Trophoblast cell (in vitro differentiated cells and primary cell): ENCODE measurements at regions not wholly inside any gene's neighbourhood (a gene's known extent, or its start where the extent isn't known, plus 50 kb on each side); places are given as distances from the start of the nearest gene placed in this dataset.

ENCODE experiments used
- DNase-seq, 2 donors: peaks; one replicate each; pipeline ENCODE4 v3.0.0-alpha.2; 2016
- H2AFZ ChIP-seq: 2 replicates; pipeline ENCODE4 v1.6.1; 2013; ENCODE audit warnings: low read length, moderate library complexity, mild to moderate bottlenecking; ENCODE audit not compliant: insufficient read depth, poor library complexity
- H2AK5ac ChIP-seq: 2 replicates; pipeline ENCODE4 v1.6.1; 2013; ENCODE audit warnings: mild to moderate bottlenecking, low read length
- H2BK120ac ChIP-seq: 2 replicates; pipeline ENCODE4 v1.6.1; 2013; ENCODE audit warnings: low read length, mild to moderate bottlenecking, moderate library complexity; ENCODE audit not compliant: insufficient read depth, poor library complexity
- H2BK12ac ChIP-seq: 2 replicates; pipeline ENCODE4 v1.6.1; 2013; ENCODE audit warnings: mild to moderate bottlenecking, low read length, moderate library complexity
- H2BK5ac ChIP-seq: 2 replicates; pipeline ENCODE4 v1.6.1; 2013; ENCODE audit warnings: low read length, low read depth, moderate library complexity, mild to moderate bottlenecking; ENCODE audit not compliant: poor library complexity
- H3K14ac ChIP-seq: 2 replicates; pipeline ENCODE4 v1.6.1; 2013; ENCODE audit warnings: mild to moderate bottlenecking, low read length
- H3K18ac ChIP-seq: 2 replicates; pipeline ENCODE4 v1.6.1; 2013; ENCODE audit warnings: mild to moderate bottlenecking, low read length
- H3K23ac ChIP-seq: 2 replicates; pipeline ENCODE4 v1.6.1; 2013; ENCODE audit warnings: low read length
- H3K27ac ChIP-seq: 2 replicates; pipeline ENCODE4 v1.5.1; 2013; ENCODE audit warnings: low read depth, mild to moderate bottlenecking, inconsistent platforms, low read length, moderate library complexity
- H3K27me3 ChIP-seq: 2 replicates; pipeline ENCODE4 v1.6.1; 2013; ENCODE audit warnings: inconsistent platforms, mild to moderate bottlenecking, low read length, moderate library complexity; ENCODE audit not compliant: insufficient read depth
- H3K36me3 ChIP-seq, 2 experiments: 1 replicate in 1 of 2; 2 replicates in 1 of 2; pipeline ENCODE4 v1.6.1; 2013; ENCODE audit warnings: low read length in 2 of 2, mild to moderate bottlenecking in 2 of 2, moderate library complexity in 1 of 2; ENCODE audit not compliant: insufficient read depth in 2 of 2, control insufficient read depth in 1 of 2
- H3K4ac ChIP-seq: 2 replicates; pipeline ENCODE4 v1.6.1; 2013; ENCODE audit warnings: low read depth, mild to moderate bottlenecking, low read length, moderate library complexity
- H3K4me1 ChIP-seq, 2 experiments: 1 replicate in 1 of 2; 2 replicates in 1 of 2; pipeline ENCODE4 v1.6.1; 2013; ENCODE audit warnings: low read length in 2 of 2, mild to moderate bottlenecking in 2 of 2, moderate library complexity in 1 of 2; ENCODE audit not compliant: insufficient read depth in 2 of 2, control insufficient read depth in 1 of 2
- H3K4me2 ChIP-seq: 2 replicates; pipeline ENCODE4 v1.6.1; 2013; ENCODE audit warnings: inconsistent platforms, mild to moderate bottlenecking, low read length, moderate library complexity
- H3K4me3 ChIP-seq: 2 replicates; pipeline ENCODE4 v1.5.1; 2013; ENCODE audit warnings: mild to moderate bottlenecking, low read depth, low read length, inconsistent platforms
- H3K79me1 ChIP-seq: one replicate; pipeline ENCODE4 v1.6.1; 2013; ENCODE audit warnings: low read length
- H3K79me2 ChIP-seq: 2 replicates; pipeline ENCODE4 v1.6.1; 2013; ENCODE audit warnings: low read length, mild to moderate bottlenecking; ENCODE audit not compliant: control insufficient read depth, insufficient read depth, poor library complexity
- H3K9ac ChIP-seq: 2 replicates; pipeline ENCODE4 v1.6.1; 2013; ENCODE audit warnings: mild to moderate bottlenecking, low read length
- H3K9me3 ChIP-seq: 2 replicates; pipeline ENCODE4 v1.6.1; 2013; ENCODE audit warnings: low read depth, mild to moderate bottlenecking, control low read depth, inconsistent platforms, low read length; ENCODE audit not compliant: insufficient read depth
- H4K12ac ChIP-seq: 2 replicates; pipeline ENCODE4 v1.6.1; 2013; ENCODE audit warnings: low read depth, mild to moderate bottlenecking, low read length, moderate library complexity
- H4K8ac ChIP-seq: 2 replicates; pipeline ENCODE4 v1.6.1; 2013; ENCODE audit warnings: low read depth, mild to moderate bottlenecking, low read length, moderate library complexity
- H4K91ac ChIP-seq: one replicate; pipeline ENCODE4 v1.6.1; 2013; ENCODE audit warnings: low read depth, mild to moderate bottlenecking, low read length, moderate library complexity
- WGBS: extraction: QIAGEN DNeasy Blood & Tissue Kit; methylation state at CpG from one replicate; pipeline ENCODE4 v1.1.7; 2013; ENCODE audit warnings: missing lambda C conversion rate; ENCODE audit not compliant: insufficient read length, insufficient coverage; ENCODE audit errors: extremely low coverage; 5-methylcytosine and 5-hydroxymethylcytosine counted together

DNA sequence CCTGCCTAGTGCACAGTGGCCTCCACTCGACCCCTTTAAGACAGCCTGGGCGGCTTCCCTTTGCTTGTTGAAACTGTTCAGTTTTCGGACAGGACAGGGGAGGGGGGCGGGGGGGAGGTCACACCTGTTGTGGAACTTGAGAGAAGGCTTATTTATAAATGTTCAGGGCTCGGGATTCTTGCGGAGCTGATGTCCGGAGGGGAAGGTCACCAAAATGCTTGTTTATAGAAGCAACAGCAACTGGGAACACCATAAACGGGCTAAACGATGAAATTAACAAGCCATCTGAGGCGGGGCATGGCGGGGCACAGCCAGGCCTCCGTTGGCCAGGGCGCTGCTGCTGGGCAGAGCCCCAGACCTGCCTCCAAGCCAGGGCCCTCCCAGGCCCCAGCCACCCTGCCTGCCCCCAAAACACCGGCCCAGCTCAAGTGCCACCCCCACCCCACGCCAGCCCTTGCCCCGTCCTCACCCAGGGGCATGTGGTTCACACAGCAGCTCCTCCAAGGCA, 59.8 kb upstream of the CASZ1 start:
- Histone ChIP-seq H2AK5ac (no peak overlapping the region), H3K23ac (no peak overlapping the region), H4K91ac (no peak overlapping the region), H2BK120ac (no peak overlapping the region), H3K79me2 (no peaks in the 10 kb centered on the region), H4K8ac (no peak overlapping the region), H3K18ac (no peak overlapping the region), H3K4me1 (no peaks in the 10 kb centered on the region), H2BK5ac (no peak overlapping the region), H3K27ac (no peak overlapping the region), H3K14ac (no peak overlapping the region), H3K4me2 (no peak overlapping the region), H4K12ac (no peak overlapping the region), H3K79me1 (no peaks in the 10 kb centered on the region), H3K4ac (no peak overlapping the region), H3K36me3 (no peaks in the 10 kb centered on the region), H2BK12ac (no peak overlapping the region), H3K27me3 (no peaks in the 10 kb centered on the region), H3K4me3 (no peak overlapping the region), H3K9ac (no peak overlapping the region), H3K9me3 (peaks cover 4% of the 10 kb centered on the region), H2AFZ (no peak overlapping the region)
- no peak for DNase-seq
- WGBS = no CpG with 5 or more reads among the region's 16 CpGs

DNA sequence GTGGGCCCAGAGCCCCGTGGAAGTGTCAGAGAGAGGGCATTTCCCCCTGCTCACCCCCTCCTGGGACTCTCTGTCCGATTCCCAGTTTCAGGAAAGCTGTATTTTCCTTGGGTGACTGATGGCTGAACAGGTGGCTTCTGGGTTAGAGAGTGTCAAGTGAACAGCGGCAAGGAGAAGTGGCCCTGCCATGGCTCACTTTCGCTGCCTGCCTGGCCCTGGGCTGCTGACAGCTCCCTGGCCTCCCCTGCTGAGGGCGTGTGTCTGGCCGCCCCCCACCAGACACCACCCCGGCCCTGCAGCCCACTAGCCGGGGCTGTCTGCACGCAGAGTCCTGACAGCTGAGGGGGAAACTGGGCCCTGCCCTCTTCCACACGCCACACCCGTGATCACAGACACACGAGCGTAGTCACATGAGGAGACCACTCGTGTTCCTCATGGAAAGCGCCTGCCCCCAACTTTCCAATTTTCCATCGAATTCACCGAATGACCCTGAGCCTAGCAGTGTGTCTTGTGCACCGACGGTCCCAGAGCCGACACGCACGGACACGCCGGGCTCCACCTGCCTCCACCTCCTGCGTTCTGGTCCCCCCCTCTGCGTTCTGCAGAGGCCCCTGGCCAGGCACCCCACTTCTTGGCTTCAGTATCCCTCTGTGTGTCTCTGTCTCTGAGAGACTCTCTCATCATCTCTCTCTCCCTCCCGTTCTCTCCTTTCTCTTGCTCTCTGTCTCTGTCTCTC, 60.6 kb upstream of the CASZ1 start:
- Histone ChIP-seq H3K4me2 (no peak overlapping the region), H3K4me1 (no peaks in the 10 kb centered on the region), H4K8ac (no peak overlapping the region), H2BK5ac (no peak overlapping the region), H4K12ac (no peak overlapping the region), H3K9ac (no peak overlapping the region), H3K27ac (no peak overlapping the region), H3K27me3 (no peaks in the 10 kb centered on the region), H3K14ac (no peak overlapping the region), H2BK12ac (no peak overlapping the region), H4K91ac (no peak overlapping the region), H2AK5ac (no peak overlapping the region), H3K36me3 (no peaks in the 10 kb centered on the region), H2AFZ (no peak overlapping the region), H3K4ac (no peak overlapping the region), H3K79me1 (no peaks in the 10 kb centered on the region), H3K9me3 (peaks cover 2% of the 10 kb centered on the region), H3K4me3 (no peak overlapping the region), H3K18ac (no peak overlapping the region), H3K79me2 (no peaks in the 10 kb centered on the region), H3K23ac (no peak overlapping the region), H2BK120ac (no peak overlapping the region)
- no peak for DNase-seq
- WGBS = no CpG with 5 or more reads among the region's 27 CpGs

DNA sequence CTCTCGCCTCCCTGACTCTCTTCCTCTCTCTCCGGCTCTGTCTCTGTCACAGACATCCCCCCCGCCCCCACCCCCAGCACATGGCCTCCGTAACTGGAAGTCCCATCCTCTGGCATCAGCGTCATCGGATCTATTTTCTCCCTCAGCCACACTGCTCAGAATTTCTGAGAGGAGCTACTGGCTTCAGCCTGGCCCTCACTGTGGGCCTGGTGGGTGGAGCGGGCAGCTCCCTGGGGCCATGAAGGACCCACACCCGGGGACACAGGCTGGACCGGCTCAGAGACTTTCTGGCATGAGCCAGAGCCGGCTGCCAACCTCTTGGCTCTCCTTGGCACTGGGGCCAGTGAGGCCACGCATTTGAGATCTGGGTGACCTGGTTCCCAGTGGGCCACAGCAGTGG, 61.2 kb upstream of the CASZ1 start:
- H3K14ac ChIP-seq = no peak overlapping the region
- H3K79me1 ChIP-seq = no peaks in the 10 kb centered on the region
- no peak overlapping the region for H3K27ac ChIP-seq
- no peak overlapping the region for H4K12ac ChIP-seq
- no peak overlapping the region for H4K91ac ChIP-seq
- H3K9ac ChIP-seq = no peak overlapping the region
- H2AK5ac ChIP-seq = no peak overlapping the region
- H2AFZ ChIP-seq = no peak overlapping the region
- no peaks in the 10 kb centered on the region for H3K36me3 ChIP-seq
- H3K9me3 ChIP-seq = peaks cover 2% of the 10 kb centered on the region
- no peak overlapping the region for H2BK120ac ChIP-seq
- WGBS = no CpG with 5 or more reads among the region's 11 CpGs
- H3K4me1 ChIP-seq = no peaks in the 10 kb centered on the region
- no peak overlapping the region for H2BK5ac ChIP-seq
- no peak overlapping the region for H3K4me2 ChIP-seq
- no peaks in the 10 kb centered on the region for H3K79me2 ChIP-seq
- no peak overlapping the region for H3K4ac ChIP-seq
- H4K8ac ChIP-seq = no peak overlapping the region
- no peak overlapping the region for H2BK12ac ChIP-seq
- H3K23ac ChIP-seq = no peak overlapping the region
- H3K4me3 ChIP-seq = no peak overlapping the region
- H3K27me3 ChIP-seq = no peaks in the 10 kb centered on the region
- H3K18ac ChIP-seq = no peak overlapping the region
- DNase-seq = no peak

DNA sequence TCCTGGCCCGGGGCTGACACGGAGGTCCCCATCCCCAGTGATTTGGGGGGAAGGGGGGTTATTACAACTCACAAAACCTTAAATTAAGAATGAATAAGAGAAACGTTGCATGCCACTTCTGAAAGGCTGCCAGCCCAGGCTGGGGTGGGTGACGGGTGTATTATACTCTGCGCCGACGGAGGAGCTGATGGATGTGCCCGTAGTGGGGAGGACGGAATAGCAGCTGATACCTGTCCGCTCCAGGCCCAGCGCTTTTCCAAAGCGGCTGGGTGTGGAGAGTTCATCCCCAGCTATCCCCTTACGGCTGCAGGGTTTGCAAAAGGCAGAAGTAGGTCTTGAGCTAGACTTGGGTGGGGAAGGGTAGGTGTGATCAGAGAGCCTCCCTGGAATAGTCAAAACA, 63.8 kb upstream of the CASZ1 start:
- DNase-seq = no peak
- WGBS = no CpG with 5 or more reads among the region's 13 CpGs
- no peaks in the 10 kb centered on the region for H3K79me1 ChIP-seq
- H3K79me2 ChIP-seq = no peaks in the 10 kb centered on the region
- no peak overlapping the region for H2AK5ac ChIP-seq
- no peak overlapping the region for H3K14ac ChIP-seq
- no peak overlapping the region for H3K27ac ChIP-seq
- no peak overlapping the region for H3K4me3 ChIP-seq
- no peak overlapping the region for H2BK12ac ChIP-seq
- no peak overlapping the region for H3K4me2 ChIP-seq
- no peak overlapping the region for H3K23ac ChIP-seq
- H2BK120ac ChIP-seq = no peak overlapping the region
- no peaks in the 10 kb centered on the region for H3K36me3 ChIP-seq
- H3K27me3 ChIP-seq = no peaks in the 10 kb centered on the region
- H3K18ac ChIP-seq = no peak overlapping the region
- no peak overlapping the region for H4K12ac ChIP-seq
- H4K91ac ChIP-seq = no peak overlapping the region
- no peak overlapping the region for H2BK5ac ChIP-seq
- H3K4me1 ChIP-seq = no peaks in the 10 kb centered on the region
- H2AFZ ChIP-seq = no peak overlapping the region
- no peak overlapping the region for H3K4ac ChIP-seq
- H3K9me3 ChIP-seq = no peaks in the 10 kb centered on the region
- no peak overlapping the region for H4K8ac ChIP-seq
- no peak overlapping the region for H3K9ac ChIP-seq
